BJ (cell line): ENCODE measurements at regions not wholly inside any gene's neighbourhood (a gene's known extent, or its start where the extent isn't known, plus 50 kb on each side); places are given as distances from the start of the nearest gene placed in this dataset.

Source experiments
- CTCF ChIA-PET: fragments of 350-600 bp; formaldehyde crosslinking; extraction: SDS; loops from one replicate; lab custom pipeline; 2021; ENCODE audit warnings: antibody characterized with exemption, inconsistent platforms; lab: Yijun Ruan, JAX
- POLR2A ChIA-PET: fragments of 300-600 bp; sonication (Branson Sonifier 250); formaldehyde crosslinking; extraction: SDS; loops from one replicate; lab custom pipeline; 2021; ENCODE audit warnings: antibody characterized with exemption; lab: Charles Lee
- DNase-seq: peaks from one replicate; pipeline ENCODE4 v3.0.0-alpha.2; 2011; ENCODE audit warnings: low read depth
- H3K27me3 ChIP-seq: 2 replicates; pipeline ENCODE4 v1.6.0; 2011; ENCODE audit warnings: low read length; ENCODE audit not compliant: control insufficient read depth, insufficient read depth
- H3K36me3 ChIP-seq: 2 replicates; pipeline ENCODE4 v1.5.1; 2011; ENCODE audit warnings: low read length; ENCODE audit not compliant: control insufficient read depth, insufficient read depth
- H3K4me3 ChIP-seq: 2 replicates; pipeline ENCODE4 v1.5.1; 2011; ENCODE audit warnings: low read depth, mild to moderate bottlenecking, control low read depth, low read length
- CTCF ChIP-seq: IDR thresholded peaks from 2 replicates; pipeline ENCODE4 v1.5.1; 2011; ENCODE audit warnings: low read depth, mild to moderate bottlenecking, control low read depth, inconsistent platforms, low read length, moderate library complexity; ENCODE audit not compliant: insufficient read depth

- ChIA-PET CTCF (no interaction called here), POLR2A (no interaction called here)
- no peak for DNase-seq
- Histone ChIP-seq H3K36me3 (no peaks in the 10 kb centered on the region), H3K27me3 (no peaks in the 10 kb centered on the region), H3K4me3 (no peak overlapping the region)
- TF ChIP-seq CTCF = no peak
Measured at GRCh38 chrY:12244146-12244545, 456.9 kb upstream of the USP9Y start.

DNA sequence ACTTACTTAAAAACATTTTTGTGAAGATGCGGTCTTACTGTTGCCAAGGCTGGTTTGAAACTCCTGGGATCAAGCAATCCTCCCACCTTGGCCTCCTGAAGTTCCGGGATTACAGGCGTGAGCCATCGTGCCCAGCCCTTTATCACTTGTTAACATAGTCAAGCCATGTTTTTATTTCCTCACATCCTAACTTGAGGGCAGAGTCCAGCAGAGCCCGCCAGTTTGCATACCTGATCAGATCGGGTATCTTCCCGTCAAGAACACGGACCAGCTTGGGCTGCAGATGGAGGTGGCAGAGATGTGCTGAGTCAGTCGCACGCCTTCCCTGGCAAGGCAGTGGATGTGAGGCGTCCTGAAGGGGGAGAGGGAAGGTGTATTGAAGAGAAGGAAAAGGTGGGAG is 447.3 kb upstream of the USP9Y start:
- Histone ChIP-seq H3K36me3 (no peaks in the 10 kb centered on the region), H3K27me3 (no peaks in the 10 kb centered on the region), H3K4me3 (no peak overlapping the region)
- no peak for DNase-seq
- ChIA-PET CTCF (no interaction called here), POLR2A (no interaction called here)
- no peak for TF ChIP-seq CTCF

DNA sequence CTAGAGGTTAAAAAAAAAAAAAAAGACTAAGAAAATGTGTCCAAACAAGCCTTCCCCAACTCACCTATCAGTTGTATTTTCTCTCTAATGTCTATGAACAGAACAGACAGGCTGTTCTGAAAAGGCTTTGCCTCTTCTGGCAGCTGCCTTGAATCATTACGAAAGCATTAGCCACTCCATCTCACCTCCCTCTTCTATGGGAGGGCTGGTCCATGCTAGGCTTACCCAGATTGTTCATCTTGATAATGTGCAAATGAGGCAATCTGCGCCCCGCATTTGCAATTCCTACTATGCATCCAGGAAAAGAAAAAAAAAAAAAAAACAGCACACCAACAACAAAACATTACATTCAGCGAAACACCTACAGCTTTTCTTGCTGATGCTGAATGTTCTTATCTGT is 429.9 kb upstream of the USP9Y start:
- no peaks in the 10 kb centered on the region for H3K36me3 ChIP-seq
- ChIA-PET CTCF (no interaction called here), POLR2A (no interaction called here)
- H3K27me3 ChIP-seq = no peaks in the 10 kb centered on the region
- TF ChIP-seq CTCF = no peak
- H3K4me3 ChIP-seq = no peak overlapping the region
- no peak for DNase-seq

DNA sequence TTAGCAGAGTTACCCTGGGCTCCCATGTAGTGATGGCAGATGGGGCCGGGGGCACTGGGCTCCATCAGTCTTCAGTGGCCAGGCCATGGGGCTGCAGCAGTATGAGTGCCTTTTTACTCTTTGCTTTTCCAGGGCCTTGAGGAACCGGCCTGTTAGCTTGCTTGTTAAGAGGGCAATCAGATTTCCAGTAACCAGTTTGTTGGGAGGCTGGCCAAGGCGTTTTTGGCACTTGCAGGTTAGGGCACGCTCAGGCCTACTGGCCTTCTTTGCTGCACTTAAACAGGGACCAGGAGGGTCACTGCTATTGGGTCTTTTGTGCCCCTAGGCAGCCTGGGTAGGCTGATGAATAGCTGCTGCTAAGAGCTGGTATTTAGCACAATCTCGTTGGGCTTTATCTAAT is 415.4 kb upstream of the USP9Y start:
- Histone ChIP-seq H3K27me3 (no peaks in the 10 kb centered on the region), H3K4me3 (no peak overlapping the region), H3K36me3 (no peaks in the 10 kb centered on the region)
- POLR2A ChIA-PET = no interaction called here
- no peak for DNase-seq
- CTCF ChIA-PET = no interaction called here
- TF ChIP-seq CTCF = no peak

GRCh38 chrY:12288919-12289318 is 412.1 kb upstream of the USP9Y start:
- POLR2A ChIA-PET = no interaction called here
- CTCF ChIA-PET = no interaction called here
- no peak for DNase-seq
- Histone ChIP-seq H3K36me3 (no peaks in the 10 kb centered on the region), H3K27me3 (no peaks in the 10 kb centered on the region), H3K4me3 (no peak overlapping the region)
- no peak for TF ChIP-seq CTCF
